ENCODE measurements at regions not wholly inside any gene's neighbourhood (a gene's known extent, or its start where the extent isn't known, plus 50 kb on each side); places are given as distances from the start of the nearest gene placed in this dataset.

- no peak overlapping the region for H3K4me3 ChIP-seq (replicated peaks; ENCODE audit: low read depth, low read length)
- no peak for DNase-seq (ENCODE audit: extremely low read depth, insufficient read length)
- H3K27me3 ChIP-seq (replicated peaks; ENCODE audit: control insufficient read depth, insufficient read depth, low read length), result no peaks in the 10 kb centered on the region
- no peaks in the 10 kb centered on the region for H3K36me3 ChIP-seq (ENCODE audit: control insufficient read depth, insufficient read depth, low read length)
- TF ChIP-seq CTCF (IDR thresholded peaks at IDR 0.05; ENCODE audit: insufficient read depth, low read length, poor library complexity, severe bottlenecking), result no peak
These were observed 472.8 kb downstream of the CCDC171 start for GRCh38 chr9:16025627-16026026.

GRCh38 chr9:16026886-16027285, 474.0 kb downstream of the CCDC171 start:
- Histone ChIP-seq H3K27me3 (replicated peaks; ENCODE audit: control insufficient read depth, insufficient read depth, low read length) (no peaks in the 10 kb centered on the region), H3K36me3 (ENCODE audit: control insufficient read depth, insufficient read depth, low read length) (no peaks in the 10 kb centered on the region), H3K4me3 (replicated peaks; ENCODE audit: low read depth, low read length) (no peak overlapping the region)
- TF ChIP-seq CTCF (IDR thresholded peaks at IDR 0.05; ENCODE audit: insufficient read depth, low read length, poor library complexity, severe bottlenecking), result no peak
- no peak for DNase-seq (ENCODE audit: extremely low read depth, insufficient read length)

GRCh38 chr9:16028548-16028947, 475.7 kb downstream of the CCDC171 start:
- no peaks in the 10 kb centered on the region for H3K36me3 ChIP-seq (ENCODE audit: control insufficient read depth, insufficient read depth, low read length)
- no peak overlapping the region for H3K4me3 ChIP-seq (replicated peaks; ENCODE audit: low read depth, low read length)
- DNase-seq (ENCODE audit: extremely low read depth, insufficient read length), result no peak
- no peak for TF ChIP-seq CTCF (IDR thresholded peaks at IDR 0.05; ENCODE audit: insufficient read depth, low read length, poor library complexity, severe bottlenecking)
- no peaks in the 10 kb centered on the region for H3K27me3 ChIP-seq (replicated peaks; ENCODE audit: control insufficient read depth, insufficient read depth, low read length)

- Histone ChIP-seq H3K4me3 (replicated peaks; ENCODE audit: low read depth, low read length) (no peak overlapping the region), H3K27me3 (replicated peaks; ENCODE audit: control insufficient read depth, insufficient read depth, low read length) (no peaks in the 10 kb centered on the region), H3K36me3 (ENCODE audit: control insufficient read depth, insufficient read depth, low read length) (no peaks in the 10 kb centered on the region)
- no peak for TF ChIP-seq CTCF (IDR thresholded peaks at IDR 0.05; ENCODE audit: insufficient read depth, low read length, poor library complexity, severe bottlenecking)
- no peak for DNase-seq (ENCODE audit: extremely low read depth, insufficient read length)
These were observed 476.3 kb downstream of the CCDC171 start for GRCh38 chr9:16029046-16029615.

GRCh38 chr9:16029796-16030363, 477.0 kb downstream of the CCDC171 start:
- Histone ChIP-seq H3K36me3 (ENCODE audit: control insufficient read depth, insufficient read depth, low read length) (no peaks in the 10 kb centered on the region), H3K27me3 (replicated peaks; ENCODE audit: control insufficient read depth, insufficient read depth, low read length) (no peaks in the 10 kb centered on the region), H3K4me3 (replicated peaks; ENCODE audit: low read depth, low read length) (no peak overlapping the region)
- TF ChIP-seq CTCF (IDR thresholded peaks at IDR 0.05; ENCODE audit: insufficient read depth, low read length, poor library complexity, severe bottlenecking), result no peak
- no peak for DNase-seq (ENCODE audit: extremely low read depth, insufficient read length)
